ENCODE measurements at regions not wholly inside any gene's neighbourhood (a gene's known extent, or its start where the extent isn't known, plus 50 kb on each side); places are given as distances from the start of the nearest gene placed in this dataset.

DNA sequence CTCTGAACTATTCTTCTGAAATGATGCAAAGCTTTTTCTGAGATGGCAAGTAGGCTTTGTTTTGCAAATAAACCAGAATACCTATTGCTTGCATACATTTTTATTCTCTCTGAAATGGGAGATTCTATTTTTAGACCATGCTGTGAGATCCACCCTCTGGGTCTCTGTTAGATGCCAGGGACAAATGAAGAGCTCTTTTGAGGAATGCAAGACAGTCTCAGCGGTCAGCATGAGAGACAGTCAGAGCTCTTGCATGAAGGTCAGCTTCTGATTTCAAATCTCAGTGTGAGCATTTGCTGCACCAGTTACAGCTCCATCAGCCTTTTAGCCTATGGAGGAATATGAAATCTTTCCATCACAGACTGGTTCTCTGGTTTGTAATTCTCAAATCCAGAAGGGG is 429.9 kb upstream of the KLF6 start:
- intact Hi-C loops (cut with micrococcal nuclease; ENCODE audit: unreplicated experiment): no loop called here
- Mint-ChIP-seq H3K27ac (ENCODE audit: unreplicated experiment) (no peak overlapping the region), H3K4me3 (ENCODE audit: low read depth, unreplicated experiment) (no peak overlapping the region), H3K4me1 (ENCODE audit: low read depth, unreplicated experiment) (no peaks in the 10 kb centered on the region), H3K9me3 (ENCODE audit: low read depth, unreplicated experiment) (no peaks in the 10 kb centered on the region), H3K36me3 (ENCODE audit: insufficient read depth, unreplicated experiment) (no peaks in the 10 kb centered on the region), H3K27me3 (ENCODE audit: unreplicated experiment) (no peaks in the 10 kb centered on the region)
- CTCF ChIA-PET: interaction anchor here (0.7 kb wide), 1 partner anchor 47 kb away, joined by 4 read pairs; no protein-coding TSS in a partner anchor
- TF ChIP-seq, protein P1, sequence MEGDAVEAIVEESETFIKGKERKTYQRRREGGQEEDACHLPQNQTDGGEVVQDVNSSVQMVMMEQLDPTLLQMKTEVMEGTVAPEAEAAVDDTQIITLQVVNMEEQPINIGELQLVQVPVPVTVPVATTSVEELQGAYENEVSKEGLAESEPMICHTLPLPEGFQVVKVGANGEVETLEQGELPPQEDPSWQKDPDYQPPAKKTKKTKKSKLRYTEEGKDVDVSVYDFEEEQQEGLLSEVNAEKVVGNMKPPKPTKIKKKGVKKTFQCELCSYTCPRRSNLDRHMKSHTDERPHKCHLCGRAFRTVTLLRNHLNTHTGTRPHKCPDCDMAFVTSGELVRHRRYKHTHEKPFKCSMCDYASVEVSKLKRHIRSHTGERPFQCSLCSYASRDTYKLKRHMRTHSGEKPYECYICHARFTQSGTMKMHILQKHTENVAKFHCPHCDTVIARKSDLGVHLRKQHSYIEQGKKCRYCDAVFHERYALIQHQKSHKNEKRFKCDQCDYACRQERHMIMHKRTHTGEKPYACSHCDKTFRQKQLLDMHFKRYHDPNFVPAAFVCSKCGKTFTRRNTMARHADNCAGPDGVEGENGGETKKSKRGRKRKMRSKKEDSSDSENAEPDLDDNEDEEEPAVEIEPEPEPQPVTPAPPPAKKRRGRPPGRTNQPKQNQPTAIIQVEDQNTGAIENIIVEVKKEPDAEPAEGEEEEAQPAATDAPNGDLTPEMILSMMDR (IDR thresholded peaks at IDR 0.05; ENCODE audit: unreplicated experiment): no peak
- no TSS peak for BruUV-seq (replicated peaks)
- DNase-seq: no peak

DNA sequence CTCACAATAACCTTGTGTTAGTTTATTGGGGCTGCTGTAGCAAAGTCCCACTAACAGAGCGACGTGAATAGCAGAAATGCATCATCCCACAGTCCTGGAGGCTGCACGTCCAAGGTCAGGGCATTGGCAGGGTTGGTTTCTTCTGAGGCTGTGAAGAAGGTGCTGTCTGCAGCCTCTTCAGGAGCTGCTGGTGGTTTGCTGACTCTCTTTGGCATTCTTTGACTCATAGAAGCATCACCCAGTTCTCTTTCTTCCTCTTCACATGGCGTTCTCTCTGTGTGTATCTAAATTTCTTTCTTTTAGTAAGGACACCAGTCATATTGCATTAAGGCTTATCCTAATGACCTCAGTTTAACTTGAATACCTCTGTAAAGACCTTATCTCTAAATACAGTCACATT is 428.4 kb upstream of the KLF6 start:
- intact Hi-C loops (cut with micrococcal nuclease; ENCODE audit: unreplicated experiment): no loop called here
- Mint-ChIP-seq H3K4me3 (ENCODE audit: low read depth, unreplicated experiment) (no peak overlapping the region), H3K36me3 (ENCODE audit: insufficient read depth, unreplicated experiment) (no peaks in the 10 kb centered on the region), H3K27me3 (ENCODE audit: unreplicated experiment) (no peaks in the 10 kb centered on the region), H3K4me1 (ENCODE audit: low read depth, unreplicated experiment) (no peaks in the 10 kb centered on the region), H3K27ac (ENCODE audit: unreplicated experiment) (no peak overlapping the region), H3K9me3 (ENCODE audit: low read depth, unreplicated experiment) (no peaks in the 10 kb centered on the region)
- no peak for DNase-seq
- BruUV-seq (replicated peaks): no TSS peak
- TF ChIP-seq, protein P1 (IDR thresholded peaks at IDR 0.05; ENCODE audit: unreplicated experiment): no peak
- CTCF ChIA-PET: no interaction called here

DNA sequence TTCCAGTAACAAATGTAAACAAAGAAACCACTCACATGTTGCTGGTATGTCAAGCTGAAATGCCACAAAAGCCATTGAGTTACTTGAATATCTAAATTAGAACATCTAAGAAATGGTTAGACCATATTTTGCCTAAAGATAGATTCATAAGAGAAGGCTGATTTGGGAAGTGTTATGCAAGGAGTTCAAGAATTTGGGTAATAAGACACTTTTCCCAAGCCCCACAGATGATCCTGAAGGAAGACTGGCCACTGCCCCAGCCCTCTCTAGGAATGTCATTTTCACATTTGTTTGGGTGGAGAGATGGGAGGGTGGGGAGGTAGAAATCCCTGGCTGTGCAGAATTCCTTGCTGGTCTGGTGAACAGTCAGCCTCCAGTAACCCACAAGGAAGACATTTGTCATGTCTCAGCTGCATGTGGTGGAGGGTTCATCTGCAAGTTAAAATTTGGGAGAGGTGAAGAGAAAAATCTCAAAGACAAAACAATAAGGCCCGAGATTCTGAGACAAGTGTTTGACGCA is 427.2 kb upstream of the KLF6 start:
- CTCF ChIA-PET: no interaction called here
- peaks cover 11% of the 10 kb centered on the region for H3K27me3 Mint-ChIP-seq (ENCODE audit: unreplicated experiment)

DNA sequence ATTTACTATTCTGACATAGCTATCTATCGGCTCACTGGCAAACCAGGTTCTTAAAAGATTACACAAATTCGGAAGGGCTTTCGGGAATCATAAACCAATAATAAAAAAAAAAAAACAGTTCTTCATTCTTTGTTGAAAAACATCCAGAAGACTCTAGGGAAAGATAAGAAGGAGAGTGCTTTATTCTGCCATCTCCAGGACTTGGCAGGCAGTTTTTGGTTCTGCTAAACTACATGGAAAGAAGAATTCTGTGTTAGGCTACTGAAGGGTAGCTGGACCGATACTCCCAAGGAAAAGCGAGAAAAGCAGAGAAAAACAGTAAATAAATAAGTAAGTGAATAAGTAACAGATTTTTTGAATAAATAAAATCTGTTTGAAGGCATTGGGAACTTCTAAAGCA is 423.5 kb upstream of the KLF6 start:
- TF ChIP-seq, protein P1 (IDR thresholded peaks at IDR 0.05; ENCODE audit: unreplicated experiment): no peak
- no peak for DNase-seq
- Mint-ChIP-seq H3K4me1 (ENCODE audit: low read depth, unreplicated experiment) (no peaks in the 10 kb centered on the region), H3K27me3 (ENCODE audit: unreplicated experiment) (peaks cover 14% of the 10 kb centered on the region), H3K4me3 (ENCODE audit: low read depth, unreplicated experiment) (no peak overlapping the region), H3K27ac (ENCODE audit: unreplicated experiment) (no peak overlapping the region), H3K9me3 (ENCODE audit: low read depth, unreplicated experiment) (no peaks in the 10 kb centered on the region), H3K36me3 (ENCODE audit: insufficient read depth, unreplicated experiment) (no peaks in the 10 kb centered on the region)
- intact Hi-C loops (cut with micrococcal nuclease; ENCODE audit: unreplicated experiment): no loop called here
- CTCF ChIA-PET: interaction anchor here (0.6 to 0.7 kb wide), 2 partner anchors 82 to 527 kb away, joined by 5 read pairs; no protein-coding TSS in a partner anchor
- BruUV-seq (replicated peaks): no TSS peak

More for the DNA sequence above, 427.2 kb upstream of the KLF6 start:
- intact Hi-C loops (cut with micrococcal nuclease; ENCODE audit: unreplicated experiment): no loop called here
- Mint-ChIP-seq H3K27ac (ENCODE audit: unreplicated experiment) (no peak overlapping the region), H3K4me3 (ENCODE audit: low read depth, unreplicated experiment) (no peak overlapping the region), H3K9me3 (ENCODE audit: low read depth, unreplicated experiment) (no peaks in the 10 kb centered on the region), H3K36me3 (ENCODE audit: insufficient read depth, unreplicated experiment) (no peaks in the 10 kb centered on the region), H3K4me1 (ENCODE audit: low read depth, unreplicated experiment) (no peaks in the 10 kb centered on the region)
- BruUV-seq (replicated peaks): no TSS peak
- TF ChIP-seq, protein P1 (IDR thresholded peaks at IDR 0.05; ENCODE audit: unreplicated experiment): no peak
- DNase-seq: no peak

Data from Calu3 (cell line).